ENCODE measurements at regions not wholly inside any gene's neighbourhood (a gene's known extent, or its start where the extent isn't known, plus 50 kb on each side); places are given as distances from the start of the nearest gene placed in this dataset.

DNA sequence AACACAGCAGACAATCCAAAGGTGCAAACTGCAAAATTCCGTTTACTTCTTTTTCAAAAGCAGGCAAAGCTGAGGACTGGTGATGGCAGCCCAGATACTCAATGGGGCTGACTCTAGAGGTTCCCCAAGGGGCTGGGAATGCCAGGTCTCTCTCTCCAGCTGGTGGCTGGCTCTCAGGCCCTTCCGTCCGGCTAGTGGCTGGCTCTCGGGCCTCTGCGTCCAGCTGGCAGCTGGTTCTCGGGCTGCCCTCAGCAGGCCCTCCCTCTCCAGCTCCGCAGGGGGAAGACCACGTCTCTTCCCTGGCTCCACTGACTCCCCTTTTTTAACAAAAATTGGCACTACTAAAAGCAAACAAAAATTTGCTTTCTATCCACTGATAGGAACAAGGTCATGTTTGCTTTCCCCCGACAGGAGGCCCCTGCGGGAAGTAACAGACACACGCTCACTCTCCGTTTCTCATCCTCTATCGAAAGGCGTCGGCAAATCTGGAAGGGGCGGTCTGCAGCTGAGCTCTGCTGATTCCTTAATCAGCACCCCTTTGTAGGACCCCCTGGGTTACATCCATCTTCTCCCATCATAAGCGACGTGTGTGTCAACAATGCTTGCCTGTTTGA lies 381.4 kb downstream of the BRD1 start:
- H3K27ac ChIP-seq: no peak overlapping the region
- DNase-seq: no peak
- intact Hi-C loops (cut with DNase I; ENCODE audit: low total_unique reads): no loop called here
- H3K9me3 ChIP-seq: no peaks in the 10 kb centered on the region
- no peak overlapping the region for H3K4me3 ChIP-seq
- 80 to 89% (median 82%) methylated on average over 18 of the region's 18 CpGs for WGBS, 5 donors
- no peaks in the 10 kb centered on the region for H3K36me3 ChIP-seq
- peaks cover 0 to 54% (median 22%) of the 10 kb centered on the region in 7 donors for H3K27me3 ChIP-seq (replicated peaks in 1 of 7)
- TF ChIP-seq, protein P1, sequence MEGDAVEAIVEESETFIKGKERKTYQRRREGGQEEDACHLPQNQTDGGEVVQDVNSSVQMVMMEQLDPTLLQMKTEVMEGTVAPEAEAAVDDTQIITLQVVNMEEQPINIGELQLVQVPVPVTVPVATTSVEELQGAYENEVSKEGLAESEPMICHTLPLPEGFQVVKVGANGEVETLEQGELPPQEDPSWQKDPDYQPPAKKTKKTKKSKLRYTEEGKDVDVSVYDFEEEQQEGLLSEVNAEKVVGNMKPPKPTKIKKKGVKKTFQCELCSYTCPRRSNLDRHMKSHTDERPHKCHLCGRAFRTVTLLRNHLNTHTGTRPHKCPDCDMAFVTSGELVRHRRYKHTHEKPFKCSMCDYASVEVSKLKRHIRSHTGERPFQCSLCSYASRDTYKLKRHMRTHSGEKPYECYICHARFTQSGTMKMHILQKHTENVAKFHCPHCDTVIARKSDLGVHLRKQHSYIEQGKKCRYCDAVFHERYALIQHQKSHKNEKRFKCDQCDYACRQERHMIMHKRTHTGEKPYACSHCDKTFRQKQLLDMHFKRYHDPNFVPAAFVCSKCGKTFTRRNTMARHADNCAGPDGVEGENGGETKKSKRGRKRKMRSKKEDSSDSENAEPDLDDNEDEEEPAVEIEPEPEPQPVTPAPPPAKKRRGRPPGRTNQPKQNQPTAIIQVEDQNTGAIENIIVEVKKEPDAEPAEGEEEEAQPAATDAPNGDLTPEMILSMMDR (IDR thresholded peaks at IDR 0.05 in 8 of 11, conservative IDR thresholded peaks at IDR 0.05 in 3 of 11): no peak
- TF ChIP-seq POLR2AphosphoS5 (IDR thresholded peaks at IDR 0.05) (no peak), POLR2A (IDR thresholded peaks at IDR 0.05) (no peak)
- no peaks in the 10 kb centered on the region for H3K4me1 ChIP-seq

DNA sequence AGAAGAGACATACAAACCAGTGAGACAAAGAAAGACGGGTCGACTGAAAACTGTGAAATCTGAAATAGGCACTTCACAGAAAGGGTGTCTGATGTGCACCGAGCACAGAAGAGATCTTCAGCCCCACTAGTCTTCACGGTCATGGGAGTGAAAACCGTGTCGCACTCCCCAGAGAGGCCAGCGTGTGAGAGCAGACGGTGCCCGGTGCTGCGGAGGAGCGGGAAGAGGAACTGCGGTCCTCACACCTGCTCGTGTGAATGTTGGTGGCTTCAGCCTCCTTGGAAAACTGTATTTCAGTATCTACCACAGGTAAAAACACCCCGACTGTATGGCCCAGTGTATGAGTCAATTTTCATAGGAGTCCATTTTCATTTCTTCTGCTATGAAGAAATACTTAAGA lies 382.9 kb downstream of the BRD1 start:
- peaks cover 0 to 39% (median 13%) of the 10 kb centered on the region in 7 donors for H3K27me3 ChIP-seq (replicated peaks in 1 of 7)
- H3K27ac ChIP-seq: no peak overlapping the region
- no peak for DNase-seq
- no peak overlapping the region for H3K4me3 ChIP-seq
- peaks cover 0 to 7% (median 0%) of the 10 kb centered on the region in 6 donors for H3K36me3 ChIP-seq
- TF ChIP-seq, protein P1 (IDR thresholded peaks at IDR 0.05 in 8 of 11, conservative IDR thresholded peaks at IDR 0.05 in 3 of 11): no peak
- TF ChIP-seq POLR2AphosphoS5 (IDR thresholded peaks at IDR 0.05): no peak
- no peak for TF ChIP-seq POLR2A (IDR thresholded peaks at IDR 0.05)
- intact Hi-C loops (cut with DNase I; ENCODE audit: low total_unique reads): no loop called here
- WGBS, 5 donors: 70 to 89% (median 83%) methylated on average over 14 of the region's 14 CpGs
- no peaks in the 10 kb centered on the region for H3K4me1 ChIP-seq
- no peaks in the 10 kb centered on the region for H3K9me3 ChIP-seq

DNA sequence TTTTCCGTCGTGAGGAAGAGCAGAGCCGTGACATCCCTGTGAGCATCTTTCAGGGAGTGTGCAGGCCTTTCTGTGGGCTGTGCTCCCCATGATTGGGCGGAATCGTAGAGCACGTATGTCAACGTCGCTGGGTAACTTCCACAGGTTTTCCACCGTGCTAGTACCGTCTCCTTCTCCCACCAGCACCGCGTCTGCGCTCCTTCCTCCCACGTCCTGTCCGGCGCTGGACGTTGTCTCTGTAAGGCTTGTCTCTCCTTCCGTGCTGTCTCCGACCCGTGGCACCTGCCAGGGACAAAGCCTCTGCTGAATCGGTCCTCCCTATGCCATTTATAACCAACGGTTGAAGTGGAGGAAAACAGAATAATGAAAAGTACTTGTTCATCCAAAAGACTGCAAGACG lies 386.7 kb downstream of the BRD1 start:
- Histone ChIP-seq H3K27me3 (replicated peaks in 1 of 7) (peaks cover 0 to under 1% (median 0%) of the 10 kb centered on the region in 7 donors), H3K4me3 (no peak overlapping the region), H3K9me3 (no peaks in the 10 kb centered on the region), H3K36me3 (peaks cover 0 to 7% (median 0%) of the 10 kb centered on the region in 6 donors), H3K4me1 (no peaks in the 10 kb centered on the region), H3K27ac (no peak overlapping the region)
- no peak for DNase-seq
- no peak for TF ChIP-seq POLR2AphosphoS5 (IDR thresholded peaks at IDR 0.05)
- no peak for TF ChIP-seq POLR2A (IDR thresholded peaks at IDR 0.05)
- TF ChIP-seq, protein P1 (IDR thresholded peaks at IDR 0.05 in 8 of 11, conservative IDR thresholded peaks at IDR 0.05 in 3 of 11): no peak
- 85 to 91% (median 90%) methylated on average over 23 of the region's 23 CpGs for WGBS, 5 donors
- intact Hi-C loops (cut with DNase I; ENCODE audit: low total_unique reads): no loop called here

DNA sequence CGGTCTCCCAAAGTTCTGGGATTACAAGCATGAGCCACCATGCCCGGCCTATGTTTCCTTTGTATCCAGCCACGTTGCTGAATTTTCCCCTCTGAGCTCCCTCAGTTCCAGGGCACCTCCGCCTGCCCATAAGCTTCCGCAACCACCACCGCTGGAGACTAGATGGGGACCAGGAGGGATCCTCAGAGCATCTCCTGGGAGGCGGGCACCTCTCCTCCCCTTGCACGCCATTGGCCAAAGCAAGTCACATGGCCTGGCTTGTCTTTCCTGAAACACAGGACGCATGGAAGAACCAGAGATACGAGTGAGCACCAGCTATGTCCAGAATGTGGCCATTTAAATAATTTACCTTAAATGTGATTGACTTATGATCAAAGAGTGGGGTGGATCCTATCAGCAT lies 388.3 kb downstream of the BRD1 start:
- H3K36me3 ChIP-seq: peaks cover 0 to 7% (median 0%) of the 10 kb centered on the region in 6 donors
- DNase-seq: no peak
- WGBS, 5 donors: 81 to 94% (median 89%) methylated on average over 10 of the region's 10 CpGs
- no peak overlapping the region for H3K4me3 ChIP-seq
- peaks cover 0 to 1% (median 0%) of the 10 kb centered on the region in 7 donors for H3K27me3 ChIP-seq (replicated peaks in 1 of 7)
- peaks cover 0 to 11% (median 5%) of the 10 kb centered on the region in 8 donors for H3K9me3 ChIP-seq
- no peak overlapping the region for H3K27ac ChIP-seq
- TF ChIP-seq POLR2A (IDR thresholded peaks at IDR 0.05) (no peak), POLR2AphosphoS5 (IDR thresholded peaks at IDR 0.05) (no peak)
- TF ChIP-seq, protein P1 (IDR thresholded peaks at IDR 0.05 in 8 of 11, conservative IDR thresholded peaks at IDR 0.05 in 3 of 11): no peak
- intact Hi-C loops (cut with DNase I; ENCODE audit: low total_unique reads): no loop called here
- no peaks in the 10 kb centered on the region for H3K4me1 ChIP-seq

Data from spleen (tissue), 11 donors.